K562 (cell line): ENCODE measurements at regions not wholly inside any gene's neighbourhood (a gene's known extent, or its start where the extent isn't known, plus 50 kb on each side); places are given as distances from the start of the nearest gene placed in this dataset.

ENCODE experiments used
- ATAC-seq: fragments of 200-7000 bp; cut with Tn5 transposase; 3 replicates; pipeline ENCODE4 v1.9.1; 2020; ENCODE audit warnings: moderate library complexity
- BruUV-seq: library from RNA; stranded (reverse); fragments of 400-500 nt; replicated peaks from 2 replicates; lab custom pipeline; 2021; lab: Mats Ljungman, UMichigan
- CTCF ChIA-PET: fragments of 300-600 bp; formaldehyde crosslinking; extraction: SDS; loops from one replicate; lab custom pipeline; 2021; ENCODE audit warnings: low intra/inter-chr PET ratio; lab: Yijun Ruan, JAX
- POLR2A ChIA-PET: fragments of 300-600, 350-650 bp; sonication (Branson Sonifier 250); formaldehyde crosslinking; extraction: SDS; loops from one replicate; lab custom pipeline; 2021; ENCODE audit warnings: antibody characterized with exemption, inconsistent platforms; lab: Yijun Ruan, JAX
- DNase-seq, 4 experiments: peaks; one replicate each; pipeline versions ENCODE4 v3.0.0 to v3.0.0-alpha.2; 2011 to 2018; ENCODE audit warnings: low spot score in 3 of 4, mixed read lengths in 3 of 4; ENCODE audit errors: extremely low read depth in 1 of 4
- FAIRE-seq: peaks from 2 replicates; lab custom pipeline; 2011; peaks lifted over from hg19 to GRCh38; lab: Jason Lieb, UNC
- H2AFZ ChIP-seq: 2 replicates; pipeline ENCODE4 v1.6.0; 2011; ENCODE audit warnings: low read depth, low read length, control low read depth, inconsistent platforms
- H3K27ac ChIP-seq: fragments of 200-600 bp; 3 replicates; pipeline ENCODE4 v1.8.0; 2011; ENCODE audit warnings: low read depth, mild to moderate bottlenecking, control low read depth, inconsistent platforms, low read length, moderate library complexity, mixed read lengths; ENCODE audit errors: extremely low read depth
- H3K27me3 ChIP-seq, 2 experiments: fragments of 300-600 bp in 1 of 2; 2 replicates in 1 of 2; 3 replicates in 1 of 2; pipeline versions ENCODE4 v1.6.0 to v1.8.0; 2011; ENCODE audit warnings: inconsistent platforms in 2 of 2, low read length in 2 of 2, mild to moderate bottlenecking in 1 of 2, mixed read lengths in 1 of 2, moderate library complexity in 1 of 2; ENCODE audit not compliant: control insufficient read depth in 2 of 2, insufficient read depth in 2 of 2
- H3K36me3 ChIP-seq: fragments of 300-600 bp; 3 replicates; pipeline ENCODE4 v1.8.0; 2011; ENCODE audit warnings: mild to moderate bottlenecking, low read length, inconsistent platforms; ENCODE audit not compliant: control insufficient read depth, insufficient read depth
- H3K4me1 ChIP-seq, 2 experiments: fragments of 200-600 bp in 1 of 2; replicated peaks in 1 of 2; 2 replicates in 1 of 2; 3 replicates in 1 of 2; pipeline versions ENCODE4 v1.5.1 to v1.8.0; 2011; ENCODE audit warnings: inconsistent platforms in 2 of 2, low read length in 2 of 2, mild to moderate bottlenecking in 1 of 2, mixed read lengths in 1 of 2, moderate library complexity in 1 of 2; ENCODE audit not compliant: control insufficient read depth in 2 of 2, insufficient read depth in 2 of 2
- H3K4me2 ChIP-seq: 2 replicates; pipeline ENCODE4 v1.6.1; 2011; ENCODE audit warnings: low read length, control low read depth, inconsistent platforms, mixed read lengths; ENCODE audit not compliant: insufficient read depth
- H3K4me3 ChIP-seq: fragments of 200-600 bp; sonication (generic), shearing (Covaris generic); 2 replicates; pipeline ENCODE4 v1.5.1; 2016; ENCODE audit warnings: control low read depth, inconsistent platforms
- H3K79me2 ChIP-seq: fragments of 200-600 bp; 3 replicates; pipeline ENCODE4 v1.8.0; 2011; ENCODE audit warnings: low read length, inconsistent platforms; ENCODE audit not compliant: control insufficient read depth, insufficient read depth
- H3K9ac ChIP-seq, 2 experiments: 2 replicates each; pipeline versions ENCODE4 v1.6.0 to v1.6.1; 2011; ENCODE audit warnings: low read depth in 2 of 2, low read length in 2 of 2, control low read depth in 1 of 2, inconsistent platforms in 1 of 2, mild to moderate bottlenecking in 1 of 2, mixed read lengths in 1 of 2; ENCODE audit not compliant: insufficient read depth in 1 of 2
- H3K9me1 ChIP-seq: one replicate; pipeline ENCODE4 v1.6.0; 2011; ENCODE audit warnings: inconsistent platforms, mild to moderate bottlenecking, low read length, moderate library complexity; ENCODE audit not compliant: control insufficient read depth, insufficient read depth
- H3K9me3 ChIP-seq: replicated peaks from 2 replicates; pipeline ENCODE4 v1.5.1; 2011; ENCODE audit warnings: low read depth, low read length, inconsistent platforms; ENCODE audit not compliant: control insufficient read depth, insufficient read depth
- H4K20me1 ChIP-seq: replicated peaks from 2 replicates; pipeline ENCODE4 v1.6.1; 2011; ENCODE audit warnings: low read length, inconsistent platforms, mixed read lengths; ENCODE audit not compliant: control insufficient read depth, insufficient read depth
- BACH1 ChIP-seq: fragments of 200-800 bp; sonication (Bioruptor generic); IDR thresholded peaks from 2 replicates; pipeline ENCODE4 v1.6.1; 2016; ENCODE audit warnings: missing genetic modification characterization, missing compliant biosample characterization
- CSDE1 ChIP-seq, 2 experiments: fragments of 450-650 bp; IDR thresholded peaks; 2 replicates each; pipeline ENCODE4 v1.6.1; 2016; ENCODE audit warnings: mild to moderate bottlenecking in 1 of 2
- ESRRA ChIP-seq: fragments of 450-650 bp; IDR thresholded peaks from 2 replicates; pipeline ENCODE4 v1.6.1; 2014; ENCODE audit warnings: low read depth, mild to moderate bottlenecking, moderate library complexity, borderline replicate concordance
- HMGN3 ChIP-seq: IDR thresholded peaks from 2 replicates; pipeline ENCODE4 v1.6.1; 2011; ENCODE audit warnings: borderline replicate concordance, low read depth, mild to moderate bottlenecking, mixed read lengths, low read length; ENCODE audit not compliant: insufficient read length; ENCODE audit errors: extremely low read depth
- LCOR ChIP-seq: sonication (generic); formaldehyde crosslinking; IDR thresholded peaks from 2 replicates; pipeline ENCODE4 v1.8.0; 2022; ENCODE audit warnings: mild to moderate bottlenecking, missing genetic modification reagents
- MLX ChIP-seq, 2 experiments: fragments of 450-650 bp in 1 of 2; sonication (generic) in 1 of 2; formaldehyde crosslinking; conservative IDR thresholded peaks; 2 replicates each; pipeline versions ENCODE4 v1.4.0 to v1.8.1; 2020 to 2022; ENCODE audit warnings: mild to moderate bottlenecking in 1 of 2, missing genetic modification reagents in 1 of 2
- SAFB2 ChIP-seq: fragments of 200-400 bp; formaldehyde crosslinking; IDR thresholded peaks from 2 replicates; pipeline ENCODE4 v1.6.1; 2018; ENCODE audit warnings: borderline replicate concordance, low read length, low read depth, moderate library complexity; ENCODE audit not compliant: severe bottlenecking
- SMAD3 ChIP-seq: fragments of 450-650 bp; formaldehyde crosslinking; conservative IDR thresholded peaks from 2 replicates; pipeline ENCODE4 v1.4.0; 2020; ENCODE audit warnings: mild to moderate bottlenecking
- ZNF133 ChIP-seq: fragments of 250-450 bp; sonication (Bioruptor Pico); IDR thresholded peaks from 2 replicates; pipeline ENCODE4 v1.4.0; 2020; ENCODE audit warnings: mild to moderate bottlenecking
- ZNF165 ChIP-seq: fragments of 250-450 bp; sonication (Bioruptor Pico); IDR thresholded peaks from 2 replicates; pipeline ENCODE4 v1.4.0; 2020; ENCODE audit warnings: borderline replicate concordance
- ZNF224 ChIP-seq: sonication (generic); formaldehyde crosslinking; IDR thresholded peaks from 2 replicates; pipeline ENCODE4 v1.8.0; 2022; ENCODE audit warnings: mild to moderate bottlenecking, missing genetic modification reagents
- ZNF274 ChIP-seq: IDR thresholded peaks from 2 replicates; pipeline ENCODE4 v1.6.1; 2011; ENCODE audit warnings: low read depth, mild to moderate bottlenecking, low read length, moderate library complexity, borderline replicate concordance
- ZNF280A ChIP-seq: fragments of 450-650 bp; IDR thresholded peaks from 2 replicates; pipeline ENCODE4 v1.6.1; 2018; ENCODE audit warnings: mild to moderate bottlenecking, low read depth; ENCODE audit not compliant: partially characterized antibody
- ZNF3 ChIP-seq: fragments of 250-450 bp; sonication (Bioruptor Pico); IDR thresholded peaks from 2 replicates; pipeline ENCODE4 v1.5.0; 2021; ENCODE audit warnings: mild to moderate bottlenecking, moderate library complexity
- ZNF740 ChIP-seq, 3 experiments: fragments of 200-800 bp in 1 of 3; sonication (Bioruptor generic) in 1 of 3; sonication (generic) in 1 of 3; formaldehyde crosslinking in 1 of 3; IDR thresholded peaks; 2 replicates each; pipeline versions ENCODE4 v1.6.1 to v1.8.0; 2016 to 2022; ENCODE audit warnings: mild to moderate bottlenecking in 2 of 3, missing compliant biosample characterization in 2 of 3, missing genetic modification characterization in 2 of 3, missing genetic modification reagents in 1 of 3
- ZZZ3 ChIP-seq: fragments of 450-650 bp; IDR thresholded peaks from 2 replicates; pipeline ENCODE4 v1.6.1; 2016; ENCODE audit warnings: antibody characterized with exemption, mild to moderate bottlenecking, moderate library complexity
- WGBS: fragments of 100-300 bp; shearing (Covaris generic); methylation state at CpG from one replicate; pipeline ENCODE4 v1.1.6; 2016; ENCODE audit warnings: low coverage, mixed read lengths; ENCODE audit not compliant: insufficient coverage; ENCODE audit errors: missing lambda C conversion rate; 5-methylcytosine and 5-hydroxymethylcytosine counted together
- in situ Hi-C: fragments of 300-500 bp; cut with MboI; formaldehyde crosslinking; loops from 4 replicates; pipeline ENCODE4 v1.15.0; 2018; ENCODE audit warnings: inconsistent platforms, mixed read lengths
- intact Hi-C: fragments of 100-400 bp; cut with micrococcal nuclease; formaldehyde crosslinking; loops from 2 replicates; pipeline ENCODE4 v1.14.2; 2022

DNA sequence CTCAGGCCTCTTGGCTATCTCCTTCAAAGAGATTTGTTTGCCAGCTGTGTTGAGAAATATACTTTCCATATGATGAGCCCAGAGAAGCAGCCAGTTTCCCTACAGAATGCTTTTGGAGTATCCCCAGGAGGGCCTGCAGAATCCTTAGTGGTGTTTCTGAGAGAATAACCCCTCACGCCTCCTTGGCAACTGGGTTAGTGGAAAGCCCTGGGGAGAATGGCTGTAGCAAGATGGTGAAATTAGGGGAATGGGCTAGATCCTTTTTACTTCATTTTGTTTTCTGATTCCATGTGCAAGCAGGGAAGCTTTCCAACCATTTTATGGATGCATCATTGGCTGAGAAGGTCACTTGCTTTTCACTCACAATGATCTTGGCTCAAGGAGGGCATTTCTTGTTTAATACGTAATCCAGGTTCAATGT lies 364.6 kb downstream of the DMRT2 start (continued):
- no peak for TF ChIP-seq ZZZ3
- no peak for TF ChIP-seq MLX (CRISPR knock-in tag; conservative IDR thresholded peaks at IDR 0.05)
- TF ChIP-seq BACH1, result no peak
- TF ChIP-seq SAFB2, result no peak
- TF ChIP-seq CSDE1 (IDR thresholded peaks at IDR 0.05), result no peak
- no peak for TF ChIP-seq ZNF740 (CRISPR knock-in tag; IDR thresholded peaks at IDR 0.05)
- no peak for TF ChIP-seq ZNF740 (tag; IDR thresholded peaks at IDR 0.05)
- TF ChIP-seq SMAD3 (CRISPR knock-in tag), result no peak

DNA sequence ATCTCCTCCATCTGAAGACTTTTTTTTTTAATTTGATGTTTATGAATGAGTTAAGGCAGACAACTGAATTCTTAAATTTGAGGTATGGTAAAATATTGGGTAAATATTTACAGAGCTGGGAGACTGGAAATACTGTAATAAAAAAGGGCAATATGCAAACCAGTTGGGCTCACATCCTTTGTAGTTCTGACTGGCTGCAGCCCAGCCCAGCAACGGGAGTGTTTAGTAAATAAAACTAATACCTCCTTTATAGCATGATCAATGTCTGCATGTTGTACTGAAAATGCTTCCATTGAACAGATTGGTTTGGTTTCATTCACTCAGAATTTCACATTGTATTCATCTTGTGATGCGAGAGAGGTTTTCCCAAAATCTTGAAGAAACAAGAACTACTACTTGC lies 365.0 kb downstream of the DMRT2 start:
- Histone ChIP-seq H4K20me1 (no peaks in the 10 kb centered on the region), H3K9me1 (no peaks in the 10 kb centered on the region), H3K79me2 (no peaks in the 10 kb centered on the region), H3K27ac (no peak overlapping the region), H3K4me1 (no peaks in the 10 kb centered on the region), H3K4me3 (no peak overlapping the region), H3K27me3 (no peaks in the 10 kb centered on the region), H3K9me3 (no peaks in the 10 kb centered on the region), H3K4me2 (no peak overlapping the region), H2AFZ (no peak overlapping the region), H3K9ac (no peak overlapping the region), H3K36me3 (no peaks in the 10 kb centered on the region)
- no peak for DNase-seq
- intact Hi-C loops (no loop called here), in situ Hi-C loops (no loop called here)
- BruUV-seq, result no TSS peak
- 0% methylated on average over 2 of the region's 2 CpGs for WGBS
- ATAC-seq, result no peak
- POLR2A ChIA-PET, result interaction anchor here (0.8 kb wide), 1 partner anchor 43 kb away, joined by 4 read pairs; no protein-coding TSS in a partner anchor
- TF ChIP-seq ZNF280A, result no peak
- no peak for TF ChIP-seq ZNF224 (CRISPR knock-in tag)
- no peak for TF ChIP-seq ZNF274
- no peak for TF ChIP-seq ZNF3 (CRISPR knock-in tag)
- no peak for TF ChIP-seq LCOR (CRISPR knock-in tag)
- no peak for TF ChIP-seq ZNF165 (CRISPR knock-in tag)
- no peak for TF ChIP-seq HMGN3
- no peak for TF ChIP-seq ESRRA
- TF ChIP-seq ZNF133 (CRISPR knock-in tag), result no peak
- CTCF ChIA-PET, result no interaction called here
- no peak for FAIRE-seq
